ENCODE measurements at regions not wholly inside any gene's neighbourhood (a gene's known extent, or its start where the extent isn't known, plus 50 kb on each side); places are given as distances from the start of the nearest gene placed in this dataset.

DNA sequence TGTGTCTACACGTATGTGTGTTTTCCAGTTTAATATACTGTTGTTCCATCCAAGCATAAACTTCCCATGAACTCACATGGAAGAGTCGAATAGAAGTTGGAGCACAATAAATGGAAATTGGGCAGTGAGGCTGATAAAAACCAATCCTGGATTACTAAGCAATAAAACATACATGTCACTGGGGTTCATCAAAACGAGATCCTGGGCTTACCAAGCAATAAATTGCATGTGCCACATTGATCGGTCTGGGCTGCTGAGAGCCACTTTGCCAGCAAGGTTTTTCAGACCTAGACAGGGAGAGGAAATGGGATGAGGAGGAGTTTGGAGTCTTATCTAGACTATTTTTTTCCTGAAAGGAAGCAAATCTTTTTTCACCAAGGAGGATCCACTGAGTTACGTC is 322.3 kb upstream of the C16orf82 start:
- FAIRE-seq (no peak), DNase-seq (no peak)
- Histone ChIP-seq H3K27me3 (ENCODE audit: control insufficient read depth in 3 of 3, insufficient read depth in 3 of 3, low read length in 3 of 3) (no peaks in the 10 kb centered on the region), H3K4me1 (ENCODE audit: control insufficient read depth in 3 of 3, insufficient read depth in 2 of 3, low read depth in 1 of 3, low read length in 2 of 3) (no peaks in the 10 kb centered on the region), H3K27ac (ENCODE audit: low read depth in 1 of 3, low read length in 2 of 3) (no peak overlapping the region), H3K9me3 (ENCODE audit: control insufficient read depth in 2 of 2, insufficient read depth in 1 of 2, low read depth in 1 of 2, low read length in 1 of 2) (no peaks in the 10 kb centered on the region), H3K4me3 (ENCODE audit: low read depth in 1 of 3, low read length in 3 of 3) (no peak overlapping the region), H3K36me3 (ENCODE audit: control insufficient read depth in 3 of 3, insufficient read depth in 2 of 3, low read depth in 1 of 3, low read length in 3 of 3) (no peaks in the 10 kb centered on the region)
- 52 to 59% (median 54%) methylated on average over 5 of the region's 5 CpGs for WGBS, 3 donors

DNA sequence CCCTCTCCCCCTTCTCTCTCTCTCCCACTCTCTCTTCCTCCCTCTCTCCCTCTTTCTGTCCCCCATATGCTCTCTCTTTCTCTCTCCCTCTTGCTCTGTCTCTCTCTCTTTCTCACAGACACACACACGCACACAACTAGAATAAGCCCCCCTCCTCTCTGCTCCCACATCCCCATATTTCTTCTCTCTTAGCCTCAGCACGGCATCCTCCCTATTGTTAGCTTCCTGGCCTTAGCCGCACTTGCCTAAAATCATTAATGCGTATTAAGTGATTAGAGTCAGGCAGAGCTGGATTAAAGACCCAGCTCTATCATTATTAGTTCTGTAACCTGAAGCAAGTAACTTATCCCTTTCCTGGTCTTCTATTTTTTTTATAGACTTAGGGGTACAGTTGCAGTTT is 319.0 kb upstream of the C16orf82 start:
- Histone ChIP-seq H3K4me3 (ENCODE audit: low read depth in 1 of 3, low read length in 3 of 3) (no peak overlapping the region), H3K36me3 (ENCODE audit: control insufficient read depth in 3 of 3, insufficient read depth in 2 of 3, low read depth in 1 of 3, low read length in 3 of 3) (no peaks in the 10 kb centered on the region), H3K4me1 (ENCODE audit: control insufficient read depth in 3 of 3, insufficient read depth in 2 of 3, low read depth in 1 of 3, low read length in 2 of 3) (no peaks in the 10 kb centered on the region), H3K9me3 (ENCODE audit: control insufficient read depth in 2 of 2, insufficient read depth in 1 of 2, low read depth in 1 of 2, low read length in 1 of 2) (no peaks in the 10 kb centered on the region), H3K27ac (ENCODE audit: low read depth in 1 of 3, low read length in 2 of 3) (no peak overlapping the region), H3K27me3 (ENCODE audit: control insufficient read depth in 3 of 3, insufficient read depth in 3 of 3, low read length in 3 of 3) (no peaks in the 10 kb centered on the region)
- DNase-seq (no peak), FAIRE-seq (no peak)
- WGBS, 3 donors = 45 to 55% (median 52%) methylated on average over 4 of the region's 4 CpGs

DNA sequence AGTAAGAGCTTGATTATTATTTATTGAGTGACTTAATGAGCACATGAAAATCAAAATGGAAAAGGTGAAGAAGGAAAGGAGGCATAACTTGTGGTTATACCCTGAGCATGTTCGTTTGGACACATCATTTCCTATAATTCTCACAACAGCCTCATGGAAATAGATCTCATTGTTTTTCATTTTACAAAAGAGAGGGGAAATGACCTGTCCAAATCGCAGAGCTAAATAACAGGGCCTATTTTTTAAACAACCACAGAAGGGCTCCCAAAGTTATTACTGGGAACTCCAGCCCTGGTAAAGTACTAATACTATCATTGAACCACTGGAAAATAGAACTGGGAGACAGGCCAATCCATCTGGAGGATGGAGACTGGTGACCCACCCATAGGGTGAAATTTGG is 317.7 kb upstream of the C16orf82 start:
- Histone ChIP-seq H3K36me3 (ENCODE audit: control insufficient read depth in 3 of 3, insufficient read depth in 2 of 3, low read depth in 1 of 3, low read length in 3 of 3) (no peaks in the 10 kb centered on the region), H3K4me3 (ENCODE audit: low read depth in 1 of 3, low read length in 3 of 3) (no peak overlapping the region), H3K27ac (ENCODE audit: low read depth in 1 of 3, low read length in 2 of 3) (no peak overlapping the region), H3K9me3 (ENCODE audit: control insufficient read depth in 2 of 2, insufficient read depth in 1 of 2, low read depth in 1 of 2, low read length in 1 of 2) (no peaks in the 10 kb centered on the region), H3K4me1 (ENCODE audit: control insufficient read depth in 3 of 3, insufficient read depth in 2 of 3, low read depth in 1 of 3, low read length in 2 of 3) (no peaks in the 10 kb centered on the region), H3K27me3 (ENCODE audit: control insufficient read depth in 3 of 3, insufficient read depth in 3 of 3, low read length in 3 of 3) (no peaks in the 10 kb centered on the region)
- DNase-seq (no peak), FAIRE-seq (no peak)
- 41 to 44% (median 43%) methylated on average over 2 of the region's 2 CpGs for WGBS, 3 donors

DNA sequence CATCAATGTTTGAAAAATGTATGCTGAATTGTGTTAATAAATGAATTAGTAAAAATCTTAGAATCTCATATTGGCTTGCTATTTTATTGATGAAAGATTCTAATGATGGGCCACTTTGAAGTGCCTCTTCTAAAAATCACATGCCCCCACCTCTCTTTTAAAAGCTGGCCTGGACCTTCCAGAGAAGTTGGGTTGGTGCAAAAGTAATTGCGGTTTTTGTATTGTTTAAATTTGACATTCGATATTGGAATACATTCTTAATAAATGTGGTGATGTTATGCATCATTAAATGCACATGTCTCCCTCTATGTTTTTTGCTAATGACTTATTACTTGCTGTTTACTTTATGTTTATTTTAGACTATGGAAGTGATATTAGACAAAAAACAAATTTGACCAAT is 314.6 kb upstream of the C16orf82 start:
- DNase-seq (no peak), FAIRE-seq (no peak)
- 88 to 94% (median 91%) methylated on average over 2 of the region's 2 CpGs for WGBS, 3 donors
- H3K27me3 ChIP-seq (ENCODE audit: control insufficient read depth in 3 of 3, insufficient read depth in 3 of 3, low read length in 3 of 3) = no peaks in the 10 kb centered on the region
- H3K4me3 ChIP-seq (ENCODE audit: low read depth in 1 of 3, low read length in 3 of 3) = no peak overlapping the region
- H3K4me1 ChIP-seq (ENCODE audit: control insufficient read depth in 3 of 3, insufficient read depth in 2 of 3, low read depth in 1 of 3, low read length in 2 of 3) = no peaks in the 10 kb centered on the region
- no peaks in the 10 kb centered on the region for H3K36me3 ChIP-seq (ENCODE audit: control insufficient read depth in 3 of 3, insufficient read depth in 2 of 3, low read depth in 1 of 3, low read length in 3 of 3)
- no peak overlapping the region for H3K27ac ChIP-seq (ENCODE audit: low read depth in 1 of 3, low read length in 2 of 3)
- H3K9me3 ChIP-seq (ENCODE audit: control insufficient read depth in 2 of 2, insufficient read depth in 1 of 2, low read depth in 1 of 2, low read length in 1 of 2) = no peaks in the 10 kb centered on the region

DNA sequence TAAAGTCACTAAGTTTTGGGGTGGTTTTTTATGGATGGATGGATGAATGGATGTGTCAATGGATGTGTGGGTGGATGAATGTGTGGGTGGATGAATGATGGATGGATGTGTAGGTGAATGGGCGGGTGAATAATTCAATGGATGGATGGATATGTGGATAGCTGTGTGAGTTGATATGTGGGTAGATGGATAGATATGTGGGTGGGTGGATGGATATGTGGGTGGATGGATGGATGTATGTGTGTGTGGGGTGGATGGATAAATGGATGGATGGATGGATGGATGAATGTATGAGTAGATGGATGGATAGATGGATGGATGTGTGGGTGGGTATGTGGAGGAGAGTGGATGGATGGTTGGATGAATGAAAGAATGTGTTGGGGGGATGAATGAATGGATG is 310.1 kb upstream of the C16orf82 start:
- H3K27ac ChIP-seq (ENCODE audit: low read depth in 1 of 3, low read length in 2 of 3) = no peak overlapping the region
- DNase-seq (no peak), FAIRE-seq (no peak)
- H3K27me3 ChIP-seq (ENCODE audit: control insufficient read depth in 3 of 3, insufficient read depth in 3 of 3, low read length in 3 of 3) = no peaks in the 10 kb centered on the region
- no peaks in the 10 kb centered on the region for H3K4me1 ChIP-seq (ENCODE audit: control insufficient read depth in 3 of 3, insufficient read depth in 2 of 3, low read depth in 1 of 3, low read length in 2 of 3)
- H3K36me3 ChIP-seq (ENCODE audit: control insufficient read depth in 3 of 3, insufficient read depth in 2 of 3, low read depth in 1 of 3, low read length in 3 of 3) = no peaks in the 10 kb centered on the region
- no peak overlapping the region for H3K4me3 ChIP-seq (ENCODE audit: low read depth in 1 of 3, low read length in 3 of 3)
- H3K9me3 ChIP-seq (ENCODE audit: control insufficient read depth in 2 of 2, insufficient read depth in 1 of 2, low read depth in 1 of 2, low read length in 1 of 2) = no peaks in the 10 kb centered on the region
- WGBS, 3 donors = 0 to 46% (median 12%) methylated on average over 1 of the region's 1 CpG

DNA sequence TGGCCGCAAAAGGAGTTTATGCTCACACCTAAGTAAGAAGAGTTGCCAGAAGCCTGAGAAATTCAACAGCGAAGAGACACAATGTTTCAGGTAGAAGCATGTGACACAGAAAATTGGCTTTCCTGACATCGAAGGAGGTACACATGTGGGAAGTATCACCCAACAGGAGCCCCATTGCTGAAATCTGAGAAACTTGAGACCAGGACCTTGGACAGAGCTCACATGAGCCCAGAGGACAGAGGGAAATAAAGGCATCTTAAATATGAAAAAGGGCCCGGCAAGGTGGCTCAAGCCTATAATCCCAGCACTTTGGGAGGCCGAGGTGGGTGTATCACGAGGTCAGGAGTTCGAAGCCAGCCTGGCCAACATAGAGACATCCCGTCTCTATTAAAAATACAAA is 304.1 kb upstream of the C16orf82 start:
- no peaks in the 10 kb centered on the region for H3K9me3 ChIP-seq (ENCODE audit: control insufficient read depth in 2 of 2, insufficient read depth in 1 of 2, low read depth in 1 of 2, low read length in 1 of 2)
- no peaks in the 10 kb centered on the region for H3K4me1 ChIP-seq (ENCODE audit: control insufficient read depth in 3 of 3, insufficient read depth in 2 of 3, low read depth in 1 of 3, low read length in 2 of 3)
- H3K27ac ChIP-seq (ENCODE audit: low read depth in 1 of 3, low read length in 2 of 3) = no peak overlapping the region
- no peaks in the 10 kb centered on the region for H3K36me3 ChIP-seq (ENCODE audit: control insufficient read depth in 3 of 3, insufficient read depth in 2 of 3, low read depth in 1 of 3, low read length in 3 of 3)
- H3K27me3 ChIP-seq (ENCODE audit: control insufficient read depth in 3 of 3, insufficient read depth in 3 of 3, low read length in 3 of 3) = no peaks in the 10 kb centered on the region
- no peak for DNase-seq
- no peak for FAIRE-seq
- no peak overlapping the region for H3K4me3 ChIP-seq (ENCODE audit: low read depth in 1 of 3, low read length in 3 of 3)
- 73 to 80% (median 75%) methylated on average over 8 of the region's 8 CpGs for WGBS, 3 donors

DNA sequence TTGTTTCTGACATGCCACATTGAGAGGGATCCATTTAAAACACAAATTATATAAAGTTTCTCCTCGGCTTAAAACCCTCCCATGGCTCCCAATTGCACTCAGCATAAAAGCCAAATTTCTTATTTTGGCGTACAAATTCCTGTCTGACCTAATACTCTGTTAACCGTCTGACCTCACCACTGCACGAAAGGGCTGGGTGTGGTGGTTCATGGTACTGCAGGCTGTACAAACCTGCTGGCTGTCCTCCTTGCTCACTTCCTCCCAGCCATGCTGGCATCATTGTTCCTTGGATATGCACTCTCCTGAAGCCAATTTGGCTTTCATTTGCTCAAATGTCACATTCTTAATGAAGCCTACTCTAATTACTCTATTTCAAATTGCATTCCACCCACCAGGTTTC is 301.6 kb upstream of the C16orf82 start:
- H3K9me3 ChIP-seq (ENCODE audit: control insufficient read depth in 2 of 2, insufficient read depth in 1 of 2, low read depth in 1 of 2, low read length in 1 of 2) = no peaks in the 10 kb centered on the region
- DNase-seq (no peak), FAIRE-seq (no peak)
- no peaks in the 10 kb centered on the region for H3K27me3 ChIP-seq (ENCODE audit: control insufficient read depth in 3 of 3, insufficient read depth in 3 of 3, low read length in 3 of 3)
- no peaks in the 10 kb centered on the region for H3K36me3 ChIP-seq (ENCODE audit: control insufficient read depth in 3 of 3, insufficient read depth in 2 of 3, low read depth in 1 of 3, low read length in 3 of 3)
- 26 to 41% (median 33%) methylated on average over 4 of the region's 4 CpGs for WGBS, 3 donors
- no peak overlapping the region for H3K27ac ChIP-seq (ENCODE audit: low read depth in 1 of 3, low read length in 2 of 3)
- H3K4me3 ChIP-seq (ENCODE audit: low read depth in 1 of 3, low read length in 3 of 3) = no peak overlapping the region
- no peaks in the 10 kb centered on the region for H3K4me1 ChIP-seq (ENCODE audit: control insufficient read depth in 3 of 3, insufficient read depth in 2 of 3, low read depth in 1 of 3, low read length in 2 of 3)

DNA sequence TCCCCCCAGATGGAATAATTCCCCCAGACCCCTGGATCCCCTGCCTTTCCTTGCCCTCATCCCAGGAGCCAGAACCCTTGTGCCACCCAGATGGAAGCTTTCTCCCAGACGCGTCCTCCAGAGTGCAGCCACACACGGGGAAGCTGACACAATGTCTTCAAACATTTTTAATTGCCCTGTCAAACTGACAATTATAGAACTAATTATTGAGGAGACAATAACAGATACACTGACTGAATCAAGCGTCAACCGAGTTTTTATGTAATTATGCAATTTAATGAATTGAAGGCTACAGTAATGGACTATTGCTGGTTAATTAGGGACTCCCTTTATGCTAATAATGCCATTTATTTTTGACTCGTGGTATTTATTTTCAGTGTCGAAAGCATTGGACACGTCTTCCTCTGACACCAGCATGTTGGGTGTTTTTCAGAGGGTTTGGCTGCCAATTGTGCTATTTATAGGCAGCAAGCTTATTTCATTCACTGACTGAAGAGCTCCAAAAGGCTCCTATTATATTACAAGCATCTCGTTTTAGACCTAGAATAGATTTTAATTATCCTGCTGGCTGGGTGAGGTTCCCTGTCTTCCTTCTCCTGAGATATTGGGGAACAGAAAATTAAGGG is 298.2 kb upstream of the C16orf82 start:
- no peak overlapping the region for H3K27ac ChIP-seq (ENCODE audit: low read depth in 1 of 3, low read length in 2 of 3)
- no peak for FAIRE-seq
- H3K9me3 ChIP-seq (ENCODE audit: control insufficient read depth in 2 of 2, insufficient read depth in 1 of 2, low read depth in 1 of 2, low read length in 1 of 2) = no peaks in the 10 kb centered on the region
- DNase-seq = no peak
- no peaks in the 10 kb centered on the region for H3K36me3 ChIP-seq (ENCODE audit: control insufficient read depth in 3 of 3, insufficient read depth in 2 of 3, low read depth in 1 of 3, low read length in 3 of 3)
- 65 to 74% (median 70%) methylated on average over 9 of the region's 9 CpGs for WGBS, 3 donors
- no peak overlapping the region for H3K4me3 ChIP-seq (ENCODE audit: low read depth in 1 of 3, low read length in 3 of 3)
- H3K27me3 ChIP-seq (ENCODE audit: control insufficient read depth in 3 of 3, insufficient read depth in 3 of 3, low read length in 3 of 3) = no peaks in the 10 kb centered on the region
- no peaks in the 10 kb centered on the region for H3K4me1 ChIP-seq (ENCODE audit: control insufficient read depth in 3 of 3, insufficient read depth in 2 of 3, low read depth in 1 of 3, low read length in 2 of 3)

DNA sequence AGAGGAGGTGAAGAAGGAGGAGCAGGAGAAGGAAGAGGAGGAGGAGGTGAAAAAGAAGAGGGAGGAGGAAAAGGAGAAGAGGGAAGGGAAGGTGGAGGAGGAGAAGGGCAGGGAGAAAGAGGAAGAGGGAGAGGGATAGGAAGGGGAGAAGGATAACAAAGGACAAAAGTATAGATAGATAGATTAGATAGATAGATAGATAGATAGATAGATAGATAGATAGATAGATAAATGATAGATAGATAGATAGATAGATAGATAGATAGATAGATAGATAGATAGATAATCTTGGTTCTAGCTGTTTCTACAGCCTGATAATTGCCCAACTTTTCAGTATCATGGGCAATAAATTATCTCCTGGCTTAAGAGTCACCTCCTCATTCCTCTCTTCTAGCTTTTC is 296.2 kb upstream of the C16orf82 start:
- no peaks in the 10 kb centered on the region for H3K27me3 ChIP-seq (ENCODE audit: control insufficient read depth in 3 of 3, insufficient read depth in 3 of 3, low read length in 3 of 3)
- DNase-seq (no peak), FAIRE-seq (no peak)

More for the DNA sequence above, 296.2 kb upstream of the C16orf82 start:
- no peak overlapping the region for H3K4me3 ChIP-seq (ENCODE audit: low read depth in 1 of 3, low read length in 3 of 3)
- H3K9me3 ChIP-seq (ENCODE audit: control insufficient read depth in 2 of 2, insufficient read depth in 1 of 2, low read depth in 1 of 2, low read length in 1 of 2) = no peaks in the 10 kb centered on the region
- H3K36me3 ChIP-seq (ENCODE audit: control insufficient read depth in 3 of 3, insufficient read depth in 2 of 3, low read depth in 1 of 3, low read length in 3 of 3) = no peaks in the 10 kb centered on the region
- no peaks in the 10 kb centered on the region for H3K4me1 ChIP-seq (ENCODE audit: control insufficient read depth in 3 of 3, insufficient read depth in 2 of 3, low read depth in 1 of 3, low read length in 2 of 3)
- no peak overlapping the region for H3K27ac ChIP-seq (ENCODE audit: low read depth in 1 of 3, low read length in 2 of 3)

Data from small intestine (tissue), 7 donors.